ENCODE measurements at regions not wholly inside any gene's neighbourhood (a gene's known extent, or its start where the extent isn't known, plus 50 kb on each side); places are given as distances from the start of the nearest gene placed in this dataset.

GRCh38 chr9:90726215-90726614 lies 75.4 kb upstream of the SYK start:
- TF ChIP-seq, protein P1, sequence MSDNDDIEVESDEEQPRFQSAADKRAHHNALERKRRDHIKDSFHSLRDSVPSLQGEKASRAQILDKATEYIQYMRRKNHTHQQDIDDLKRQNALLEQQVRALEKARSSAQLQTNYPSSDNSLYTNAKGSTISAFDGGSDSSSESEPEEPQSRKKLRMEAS (IDR thresholded peaks at IDR 0.05; ENCODE audit: low read depth, low read length) = no peak
- TF ChIP-seq CTCF (IDR thresholded peaks at IDR 0.05; ENCODE audit: low read depth, low read length) (no peak), POLR2A (IDR thresholded peaks at IDR 0.05; ENCODE audit: extremely low read depth, insufficient read length) (no peak), MYC (IDR thresholded peaks at IDR 0.05; ENCODE audit: low read depth, low read length) (no peak)

GRCh38 chr9:90724880-90725279 lies 76.7 kb upstream of the SYK start:
- H3K4me3 ChIP-seq (ENCODE audit: low read depth, low read length) = no peak overlapping the region
- peak; percentile 21 for DNase-seq (ENCODE audit: low read depth)
- TF ChIP-seq, protein P1 (IDR thresholded peaks at IDR 0.05; ENCODE audit: low read depth, low read length) = no peak
- TF ChIP-seq CTCF (IDR thresholded peaks at IDR 0.05; ENCODE audit: low read depth, low read length) (no peak), POLR2A (IDR thresholded peaks at IDR 0.05; ENCODE audit: extremely low read depth, insufficient read length) (no peak), MYC (IDR thresholded peaks at IDR 0.05; ENCODE audit: low read depth, low read length) (no peak)

More at GRCh38 chr9:90726215-90726614, 75.4 kb upstream of the SYK start:
- no peak for DNase-seq (ENCODE audit: low read depth)
- H3K4me3 ChIP-seq (ENCODE audit: low read depth, low read length) = no peak overlapping the region

GRCh38 chr9:90724112-90724511 lies 77.5 kb upstream of the SYK start:
- DNase-seq (ENCODE audit: low read depth) = no peak
- TF ChIP-seq MYC (IDR thresholded peaks at IDR 0.05; ENCODE audit: low read depth, low read length) = no peak
- TF ChIP-seq, protein P1 (IDR thresholded peaks at IDR 0.05; ENCODE audit: low read depth, low read length) = no peak
- no peak for TF ChIP-seq CTCF (IDR thresholded peaks at IDR 0.05; ENCODE audit: low read depth, low read length)
- TF ChIP-seq POLR2A (IDR thresholded peaks at IDR 0.05; ENCODE audit: extremely low read depth, insufficient read length) = no peak
- no peak overlapping the region for H3K4me3 ChIP-seq (ENCODE audit: low read depth, low read length)

DNA sequence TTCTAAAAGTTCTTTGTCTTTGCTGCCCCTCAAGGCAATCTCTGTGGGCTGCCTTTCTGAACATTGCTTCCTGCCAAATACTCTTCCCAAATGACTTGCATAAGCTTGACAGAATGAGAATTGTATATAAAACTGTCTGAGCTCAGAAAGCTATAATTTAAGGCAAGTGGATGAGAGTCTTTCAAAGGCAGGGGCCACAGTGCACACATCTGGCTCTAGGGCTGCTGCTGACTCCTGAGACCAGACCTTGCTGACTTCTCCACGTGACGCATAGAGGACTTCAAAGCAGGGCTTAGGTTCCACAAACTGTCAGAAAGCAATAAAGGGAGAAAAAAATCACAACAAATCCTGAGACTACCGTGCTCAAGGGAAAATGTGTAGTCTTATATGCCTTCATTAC lies 79.4 kb upstream of the DIRAS2 start:
- DNase-seq (ENCODE audit: low read depth) = no peak
- TF ChIP-seq CTCF (IDR thresholded peaks at IDR 0.05; ENCODE audit: low read depth, low read length) (no peak), MYC (IDR thresholded peaks at IDR 0.05; ENCODE audit: low read depth, low read length) (no peak), POLR2A (IDR thresholded peaks at IDR 0.05; ENCODE audit: extremely low read depth, insufficient read length) (no peak)
- TF ChIP-seq, protein P1 (IDR thresholded peaks at IDR 0.05; ENCODE audit: low read depth, low read length) = no peak
- no peak overlapping the region for H3K4me3 ChIP-seq (ENCODE audit: low read depth, low read length)

DNA sequence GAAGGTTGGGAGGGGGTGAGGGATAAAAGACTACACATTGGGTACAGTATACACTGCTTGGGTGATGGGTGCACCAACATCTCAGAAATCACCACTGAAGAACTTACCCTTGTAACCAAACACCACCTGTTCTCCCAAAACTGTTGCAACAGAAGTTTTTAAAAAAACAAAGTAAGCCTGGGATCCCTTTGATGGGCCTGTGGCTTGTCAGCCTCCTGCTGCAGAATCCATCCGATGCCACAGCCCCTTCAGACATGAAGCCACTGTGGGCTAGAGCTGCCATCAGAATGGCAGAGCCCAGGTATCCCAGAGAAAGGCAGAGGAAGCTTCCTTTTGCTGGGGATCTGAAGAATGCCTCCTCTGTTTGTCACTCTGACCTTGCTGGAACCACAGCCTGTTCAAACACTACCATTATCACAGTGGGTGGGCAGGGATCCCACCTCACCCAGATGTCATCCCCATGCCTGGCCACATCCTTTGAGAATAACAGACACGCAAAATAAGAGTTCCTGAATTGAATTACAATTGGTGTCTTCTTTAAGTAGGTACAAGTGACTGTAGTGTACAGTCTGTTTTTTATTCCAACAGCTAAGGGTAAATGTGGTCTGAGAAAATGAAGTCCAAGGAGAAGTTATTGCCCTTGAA lies 78.1 kb upstream of the DIRAS2 start:
- no peak for TF ChIP-seq MYC (IDR thresholded peaks at IDR 0.05; ENCODE audit: low read depth, low read length)
- no peak overlapping the region for H3K4me3 ChIP-seq (ENCODE audit: low read depth, low read length)
- no peak for DNase-seq (ENCODE audit: low read depth)

- TF ChIP-seq MYC (IDR thresholded peaks at IDR 0.05; ENCODE audit: low read depth, low read length) (no peak), CTCF (IDR thresholded peaks at IDR 0.05; ENCODE audit: low read depth, low read length) (no peak), POLR2A (IDR thresholded peaks at IDR 0.05; ENCODE audit: extremely low read depth, insufficient read length) (no peak)
- TF ChIP-seq, protein P1 (IDR thresholded peaks at IDR 0.05; ENCODE audit: low read depth, low read length) = no peak
- H3K4me3 ChIP-seq (ENCODE audit: low read depth, low read length) = no peak overlapping the region
- no peak for DNase-seq (ENCODE audit: low read depth)
These were observed 63.6 kb upstream of the DIRAS2 start for GRCh38 chr9:90706230-90706629.
